Chondrocyte (in vitro differentiated cells): ENCODE measurements at regions not wholly inside any gene's neighbourhood (a gene's known extent, or its start where the extent isn't known, plus 50 kb on each side); places are given as distances from the start of the nearest gene placed in this dataset.

Experiments used
- DNase-seq: peaks from one replicate; pipeline ENCODE4 v3.0.0; 2021; ENCODE audit warnings: mixed read lengths, low spot score
- H3K27ac Mint-ChIP-seq: one replicate; pipeline ENCODE4 v1.8.0; 2021; ENCODE audit warnings: mild to moderate bottlenecking, moderate library complexity, mixed read lengths; ENCODE audit not compliant: unreplicated experiment
- H3K27me3 Mint-ChIP-seq: 2 replicates; pipeline ENCODE4 v1.8.0; 2021; ENCODE audit warnings: low read depth, mixed read lengths
- H3K36me3 Mint-ChIP-seq: 2 replicates; pipeline ENCODE4 v1.8.0; 2021; ENCODE audit warnings: low read depth, mixed read lengths
- H3K4me1 Mint-ChIP-seq: 2 replicates; pipeline ENCODE4 v1.8.0; 2021; ENCODE audit warnings: low read depth, mild to moderate bottlenecking, mixed read lengths
- H3K4me3 Mint-ChIP-seq: one replicate; pipeline ENCODE4 v1.8.0; 2021; ENCODE audit warnings: mild to moderate bottlenecking, moderate library complexity, mixed read lengths; ENCODE audit not compliant: unreplicated experiment
- H3K9me3 Mint-ChIP-seq: 2 replicates; pipeline ENCODE4 v1.8.0; 2021; ENCODE audit warnings: low read depth, mixed read lengths
- TF ChIP-seq, protein P1 (sequence below): fragments of 200-600 bp; sonication (generic); IDR thresholded peaks from 2 replicates; pipeline ENCODE4 v1.5.0; 2021; ENCODE audit warnings: antibody characterized with exemption, mild to moderate bottlenecking, moderate library complexity

- TF ChIP-seq, protein P1, sequence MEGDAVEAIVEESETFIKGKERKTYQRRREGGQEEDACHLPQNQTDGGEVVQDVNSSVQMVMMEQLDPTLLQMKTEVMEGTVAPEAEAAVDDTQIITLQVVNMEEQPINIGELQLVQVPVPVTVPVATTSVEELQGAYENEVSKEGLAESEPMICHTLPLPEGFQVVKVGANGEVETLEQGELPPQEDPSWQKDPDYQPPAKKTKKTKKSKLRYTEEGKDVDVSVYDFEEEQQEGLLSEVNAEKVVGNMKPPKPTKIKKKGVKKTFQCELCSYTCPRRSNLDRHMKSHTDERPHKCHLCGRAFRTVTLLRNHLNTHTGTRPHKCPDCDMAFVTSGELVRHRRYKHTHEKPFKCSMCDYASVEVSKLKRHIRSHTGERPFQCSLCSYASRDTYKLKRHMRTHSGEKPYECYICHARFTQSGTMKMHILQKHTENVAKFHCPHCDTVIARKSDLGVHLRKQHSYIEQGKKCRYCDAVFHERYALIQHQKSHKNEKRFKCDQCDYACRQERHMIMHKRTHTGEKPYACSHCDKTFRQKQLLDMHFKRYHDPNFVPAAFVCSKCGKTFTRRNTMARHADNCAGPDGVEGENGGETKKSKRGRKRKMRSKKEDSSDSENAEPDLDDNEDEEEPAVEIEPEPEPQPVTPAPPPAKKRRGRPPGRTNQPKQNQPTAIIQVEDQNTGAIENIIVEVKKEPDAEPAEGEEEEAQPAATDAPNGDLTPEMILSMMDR: no peak
- H3K27ac Mint-ChIP-seq: no peak overlapping the region
- H3K9me3 Mint-ChIP-seq: peaks cover 18% of the 10 kb centered on the region
- no peaks in the 10 kb centered on the region for H3K27me3 Mint-ChIP-seq
- H3K4me3 Mint-ChIP-seq: no peak overlapping the region
- no peak for DNase-seq
- H3K4me1 Mint-ChIP-seq: no peaks in the 10 kb centered on the region
- H3K36me3 Mint-ChIP-seq: no peaks in the 10 kb centered on the region
Measured at GRCh38 chr3:144995856-144996255, 1024.2 kb downstream of the DIPK2A start.

DNA sequence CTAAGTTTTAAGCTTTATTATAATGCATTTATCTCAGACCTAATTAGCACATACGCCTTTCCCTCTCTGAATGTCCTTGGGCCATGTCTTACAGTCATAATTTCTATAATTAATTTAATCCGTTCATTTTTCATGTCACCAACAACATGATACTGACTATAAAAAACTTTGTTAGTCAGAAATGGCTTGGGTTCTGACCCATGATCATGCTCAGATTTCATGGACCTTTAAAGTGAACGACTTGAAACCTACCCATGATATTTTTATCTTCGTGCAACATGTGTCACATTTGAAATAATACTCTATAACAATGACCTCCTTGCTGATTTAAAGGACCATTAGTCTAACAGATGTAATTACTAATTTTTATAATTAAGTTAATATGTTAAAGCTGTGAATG, 1033.8 kb downstream of the DIPK2A start:
- no peaks in the 10 kb centered on the region for H3K4me1 Mint-ChIP-seq
- H3K27ac Mint-ChIP-seq: no peak overlapping the region
- DNase-seq: no peak
- no peaks in the 10 kb centered on the region for H3K27me3 Mint-ChIP-seq
- H3K9me3 Mint-ChIP-seq: peaks cover 21% of the 10 kb centered on the region
- H3K4me3 Mint-ChIP-seq: no peak overlapping the region
- TF ChIP-seq, protein P1: no peak
- peaks cover 3% of the 10 kb centered on the region for H3K36me3 Mint-ChIP-seq

DNA sequence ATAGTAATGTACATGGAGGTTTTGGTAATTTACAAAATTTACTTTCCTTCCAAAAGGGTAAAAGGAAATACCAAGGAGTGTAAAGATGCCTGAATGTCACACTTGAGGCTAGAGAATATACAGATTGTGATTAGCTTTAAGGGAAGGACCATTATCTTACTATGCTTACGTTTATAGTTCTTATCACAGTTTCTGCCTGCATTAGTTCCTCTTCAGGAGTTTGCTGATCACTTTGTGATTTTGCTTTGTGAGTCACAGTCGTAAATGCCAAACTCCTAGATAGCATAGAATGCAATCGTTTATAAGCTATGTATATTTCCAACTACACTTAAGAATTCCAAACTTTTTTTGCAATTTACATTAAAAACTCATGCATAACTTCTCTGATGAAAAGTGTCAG, 1034.6 kb downstream of the DIPK2A start:
- TF ChIP-seq, protein P1: no peak
- Mint-ChIP-seq H3K9me3 (peaks cover 19% of the 10 kb centered on the region), H3K36me3 (peaks cover under 1% of the 10 kb centered on the region), H3K4me1 (no peaks in the 10 kb centered on the region), H3K4me3 (no peak overlapping the region), H3K27me3 (no peaks in the 10 kb centered on the region), H3K27ac (no peak overlapping the region)
- DNase-seq: no peak

DNA sequence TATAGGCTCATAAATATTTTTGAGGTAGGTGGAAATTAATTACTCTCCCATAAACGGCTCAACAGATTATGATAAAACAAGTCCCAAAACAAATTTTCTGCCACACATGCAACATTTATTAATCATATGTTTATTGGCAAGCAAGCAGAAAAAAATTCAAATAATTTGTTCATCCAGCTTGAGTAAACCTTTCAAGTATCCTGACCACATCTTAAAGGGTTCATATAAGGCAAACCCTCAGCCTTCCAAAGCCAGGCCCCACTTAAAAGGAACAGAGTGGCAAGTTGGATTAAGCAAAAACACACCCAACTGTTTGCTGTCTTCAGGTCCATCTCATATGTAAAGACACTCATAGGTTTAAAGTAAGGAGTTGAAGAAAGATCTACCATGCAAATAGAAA, 1042.3 kb downstream of the DIPK2A start:
- H3K36me3 Mint-ChIP-seq: no peaks in the 10 kb centered on the region
- no peak for DNase-seq
- TF ChIP-seq, protein P1: no peak
- no peak overlapping the region for H3K27ac Mint-ChIP-seq
- H3K9me3 Mint-ChIP-seq: no peaks in the 10 kb centered on the region
- H3K4me3 Mint-ChIP-seq: no peak overlapping the region
- H3K4me1 Mint-ChIP-seq: peaks cover 26% of the 10 kb centered on the region
- H3K27me3 Mint-ChIP-seq: no peaks in the 10 kb centered on the region

DNA sequence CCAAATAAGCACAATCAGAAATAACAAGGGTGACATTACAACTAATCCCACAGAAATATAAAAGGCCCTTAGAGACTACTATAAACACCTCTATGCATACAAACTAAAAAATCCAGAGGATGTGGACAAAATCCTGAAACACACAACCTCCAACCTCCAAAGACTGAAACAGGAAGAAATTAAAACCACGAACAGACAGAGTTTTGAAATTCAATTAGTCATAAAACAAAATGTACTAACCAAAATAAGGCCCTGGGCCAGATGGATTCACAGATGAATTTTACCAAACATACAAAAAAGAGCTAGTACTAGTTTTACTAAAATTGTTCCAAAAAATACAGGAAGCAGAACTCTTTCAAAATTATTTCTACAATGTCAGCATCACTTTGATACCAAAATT, 1043.6 kb downstream of the DIPK2A start:
- TF ChIP-seq, protein P1: no peak
- no peak for DNase-seq
- H3K27ac Mint-ChIP-seq: peak overlapping the region; percentile 57
- H3K4me3 Mint-ChIP-seq: no peak overlapping the region
- H3K36me3 Mint-ChIP-seq: no peaks in the 10 kb centered on the region
- H3K9me3 Mint-ChIP-seq: no peaks in the 10 kb centered on the region
- peaks cover 26% of the 10 kb centered on the region for H3K4me1 Mint-ChIP-seq
- H3K27me3 Mint-ChIP-seq: no peaks in the 10 kb centered on the region
